Ectodermal cell (in vitro differentiated cells): ENCODE measurements at regions not wholly inside any gene's neighbourhood (a gene's known extent, or its start where the extent isn't known, plus 50 kb on each side); places are given as distances from the start of the nearest gene placed in this dataset.

ENCODE experiments used
- H3K27ac ChIP-seq: 2 replicates; pipeline ENCODE4 v1.7.0; 2013; ENCODE audit warnings: mild to moderate bottlenecking, low read depth, low read length; ENCODE audit not compliant: insufficient read depth, poor library complexity, severe bottlenecking
- H3K27me3 ChIP-seq: 2 replicates; pipeline ENCODE4 v1.7.0; 2013; ENCODE audit warnings: mild to moderate bottlenecking, low read length; ENCODE audit not compliant: insufficient read depth, control insufficient read depth, poor library complexity, severe bottlenecking
- H3K36me3 ChIP-seq: one replicate; pipeline ENCODE4 v1.7.0; 2013; ENCODE audit warnings: low read length; ENCODE audit not compliant: control insufficient read depth, insufficient read depth
- H3K4me1 ChIP-seq: one replicate; pipeline ENCODE4 v1.7.0; 2013; ENCODE audit warnings: low read length; ENCODE audit not compliant: control insufficient read depth, insufficient read depth
- H3K4me3 ChIP-seq: 2 replicates; pipeline ENCODE4 v1.7.0; 2013; ENCODE audit warnings: low read depth, low read length, control low read depth; ENCODE audit not compliant: insufficient read depth
- H3K9me3 ChIP-seq: 2 replicates; pipeline ENCODE4 v1.7.0; 2013; ENCODE audit warnings: mild to moderate bottlenecking, low read length, moderate library complexity; ENCODE audit not compliant: control insufficient read depth
- WGBS, 2 experiments: methylation state at CpG; one replicate each; pipeline ENCODE4 v1.1.7; 2013; ENCODE audit warnings: missing lambda C conversion rate in 2 of 2; 5-methylcytosine and 5-hydroxymethylcytosine counted together

- H3K36me3 ChIP-seq, result no peaks in the 10 kb centered on the region
- no peak overlapping the region for H3K27ac ChIP-seq
- 86 to 91% methylated on average over 1 of the region's 1 CpG for WGBS, 2 experiments
- H3K27me3 ChIP-seq, result no peaks in the 10 kb centered on the region
- H3K4me1 ChIP-seq, result no peaks in the 10 kb centered on the region
- H3K9me3 ChIP-seq, result no peaks in the 10 kb centered on the region
- H3K4me3 ChIP-seq, result no peak overlapping the region
Measured at GRCh38 chr2:186199029-186199428, 287.0 kb upstream of the ZC3H15 start.

GRCh38 chr2:186201371-186201770, 284.7 kb upstream of the ZC3H15 start:
- H3K4me3 ChIP-seq, result no peak overlapping the region
- no peaks in the 10 kb centered on the region for H3K27me3 ChIP-seq
- no peak overlapping the region for H3K27ac ChIP-seq

GRCh38 chr2:186205254-186205911, 280.7 kb upstream of the ZC3H15 start:
- H3K27me3 ChIP-seq, result no peaks in the 10 kb centered on the region
- no peak overlapping the region for H3K4me3 ChIP-seq
- H3K36me3 ChIP-seq, result no peaks in the 10 kb centered on the region
- H3K27ac ChIP-seq, result no peak overlapping the region
- 63 to 86% methylated on average over 1 of the region's 1 CpG for WGBS, 2 experiments
- H3K9me3 ChIP-seq, result no peaks in the 10 kb centered on the region
- H3K4me1 ChIP-seq, result no peaks in the 10 kb centered on the region

More at GRCh38 chr2:186201371-186201770, 284.7 kb upstream of the ZC3H15 start:
- H3K9me3 ChIP-seq, result no peaks in the 10 kb centered on the region
- H3K36me3 ChIP-seq, result no peaks in the 10 kb centered on the region
- no peaks in the 10 kb centered on the region for H3K4me1 ChIP-seq

- no peaks in the 10 kb centered on the region for H3K27me3 ChIP-seq
- H3K9me3 ChIP-seq, result no peaks in the 10 kb centered on the region
- no peaks in the 10 kb centered on the region for H3K36me3 ChIP-seq
- no peak overlapping the region for H3K27ac ChIP-seq
- WGBS, 2 experiments, result 92 to 96% methylated on average over 5 of the region's 5 CpGs
- H3K4me3 ChIP-seq, result no peak overlapping the region
- H3K4me1 ChIP-seq, result no peaks in the 10 kb centered on the region
Measured at GRCh38 chr2:186209532-186209931, 276.5 kb upstream of the ZC3H15 start.

- WGBS, 2 experiments, result 95 to 96% methylated on average over 5 of the region's 5 CpGs
- H3K9me3 ChIP-seq, result no peaks in the 10 kb centered on the region
- no peak overlapping the region for H3K27ac ChIP-seq
- no peak overlapping the region for H3K4me3 ChIP-seq
- no peaks in the 10 kb centered on the region for H3K4me1 ChIP-seq
- H3K27me3 ChIP-seq, result no peaks in the 10 kb centered on the region
- H3K36me3 ChIP-seq, result no peaks in the 10 kb centered on the region
Measured at GRCh38 chr2:186220409-186220808, 265.7 kb upstream of the ZC3H15 start.

GRCh38 chr2:186229265-186229664, 256.8 kb upstream of the ZC3H15 start:
- Histone ChIP-seq H3K9me3 (no peaks in the 10 kb centered on the region), H3K27me3 (no peaks in the 10 kb centered on the region), H3K36me3 (no peaks in the 10 kb centered on the region), H3K4me3 (no peak overlapping the region), H3K4me1 (no peaks in the 10 kb centered on the region), H3K27ac (no peak overlapping the region)
- WGBS, 2 experiments, result 96 to 98% methylated on average over 1 of the region's 1 CpG

GRCh38 chr2:186241874-186242273, 244.2 kb upstream of the ZC3H15 start:
- Histone ChIP-seq H3K27ac (no peak overlapping the region), H3K9me3 (no peaks in the 10 kb centered on the region), H3K27me3 (no peaks in the 10 kb centered on the region), H3K4me1 (no peaks in the 10 kb centered on the region), H3K36me3 (no peaks in the 10 kb centered on the region), H3K4me3 (no peak overlapping the region)
- 93 to 98% methylated on average over 4 of the region's 4 CpGs for WGBS, 2 experiments

- Histone ChIP-seq H3K4me3 (no peak overlapping the region), H3K27me3 (no peaks in the 10 kb centered on the region), H3K27ac (no peak overlapping the region), H3K4me1 (no peaks in the 10 kb centered on the region), H3K36me3 (no peaks in the 10 kb centered on the region), H3K9me3 (no peaks in the 10 kb centered on the region)
- no CpG with 5 or more reads among the region's 2 CpGs for WGBS, 2 experiments
Measured at GRCh38 chr2:186254759-186255158, 231.3 kb upstream of the ZC3H15 start.

GRCh38 chr2:186255823-186256222, 230.2 kb upstream of the ZC3H15 start:
- WGBS, 2 experiments, result 42 to 47% methylated on average over 4 of the region's 4 CpGs
- no peaks in the 10 kb centered on the region for H3K36me3 ChIP-seq
- H3K27me3 ChIP-seq, result no peaks in the 10 kb centered on the region
- H3K9me3 ChIP-seq, result no peaks in the 10 kb centered on the region
- no peak overlapping the region for H3K4me3 ChIP-seq
- H3K4me1 ChIP-seq, result no peaks in the 10 kb centered on the region
- H3K27ac ChIP-seq, result no peak overlapping the region

- no peak overlapping the region for H3K4me3 ChIP-seq
- H3K36me3 ChIP-seq, result no peaks in the 10 kb centered on the region
- no peak overlapping the region for H3K27ac ChIP-seq
- H3K4me1 ChIP-seq, result no peaks in the 10 kb centered on the region
- no peaks in the 10 kb centered on the region for H3K9me3 ChIP-seq
- no peaks in the 10 kb centered on the region for H3K27me3 ChIP-seq
- 0 to 27% methylated on average over 1 of the region's 1 CpG for WGBS, 2 experiments
Measured at GRCh38 chr2:186256540-186256939, 229.5 kb upstream of the ZC3H15 start.
